GM18511 (cell line): ENCODE measurements at regions not wholly inside any gene's neighbourhood (a gene's known extent, or its start where the extent isn't known, plus 50 kb on each side); places are given as distances from the start of the nearest gene placed in this dataset.

ENCODE experiments used
- ATAC-seq: cut with Tn5 transposase; IDR thresholded peaks from one replicate; pipeline ENCODE4 v1.9.1; 2021; ENCODE audit warnings: mild to moderate bottlenecking, moderate library complexity; ENCODE audit not compliant: unreplicated experiment

GRCh38 chr5:165119175-165119574, 1613.8 kb downstream of the MAT2B start:
- no peak for ATAC-seq

GRCh38 chr5:165126598-165126997, 1621.2 kb downstream of the MAT2B start:
- no peak for ATAC-seq

DNA sequence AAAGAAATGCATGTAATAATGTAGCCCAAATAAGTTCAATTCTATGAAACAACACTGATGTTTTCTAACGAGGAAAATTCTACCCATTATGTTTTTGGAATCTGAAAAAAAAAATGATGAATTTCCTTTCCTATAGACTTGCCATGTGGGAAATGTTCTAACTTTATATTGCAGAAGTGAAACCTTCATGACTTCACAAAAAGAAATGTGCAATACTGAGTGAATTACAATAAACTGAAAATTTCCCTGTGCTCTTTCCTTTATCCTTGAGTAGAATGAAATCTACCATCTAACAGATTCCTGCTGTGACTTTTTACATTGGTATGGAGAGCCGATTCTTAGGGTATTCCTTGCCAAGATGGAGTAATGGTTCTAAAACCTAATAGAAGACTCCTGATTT, 1622.5 kb downstream of the MAT2B start:
- no peak for ATAC-seq

GRCh38 chr5:165130656-165131055, 1625.2 kb downstream of the MAT2B start:
- ATAC-seq = no peak

GRCh38 chr5:165134155-165134554, 1628.7 kb downstream of the MAT2B start:
- no peak for ATAC-seq

- ATAC-seq = no peak
Observed at GRCh38 chr5:165135565-165135964, 1630.1 kb downstream of the MAT2B start.

DNA sequence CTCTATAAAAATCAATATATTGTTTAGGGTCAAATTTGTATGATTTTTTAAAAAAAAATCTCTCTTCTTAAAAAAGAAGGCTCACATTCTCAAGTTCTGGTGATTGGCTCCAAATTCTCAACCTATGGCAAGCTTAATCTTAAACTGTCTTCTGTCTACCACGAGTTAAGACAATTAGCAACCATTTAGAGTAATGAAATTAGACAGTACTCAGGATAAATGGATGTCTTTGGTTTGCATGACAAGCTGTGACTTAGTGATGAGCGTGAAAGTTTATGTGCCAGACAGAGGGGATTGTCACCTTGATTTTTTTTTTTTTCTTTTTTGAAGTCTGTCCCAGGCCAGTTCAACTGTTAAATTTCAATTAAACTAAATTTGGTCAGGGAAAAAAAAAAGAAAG, 1632.3 kb downstream of the MAT2B start:
- no peak for ATAC-seq

- ATAC-seq = no peak
Observed at GRCh38 chr5:165138236-165138635, 1632.8 kb downstream of the MAT2B start.

DNA sequence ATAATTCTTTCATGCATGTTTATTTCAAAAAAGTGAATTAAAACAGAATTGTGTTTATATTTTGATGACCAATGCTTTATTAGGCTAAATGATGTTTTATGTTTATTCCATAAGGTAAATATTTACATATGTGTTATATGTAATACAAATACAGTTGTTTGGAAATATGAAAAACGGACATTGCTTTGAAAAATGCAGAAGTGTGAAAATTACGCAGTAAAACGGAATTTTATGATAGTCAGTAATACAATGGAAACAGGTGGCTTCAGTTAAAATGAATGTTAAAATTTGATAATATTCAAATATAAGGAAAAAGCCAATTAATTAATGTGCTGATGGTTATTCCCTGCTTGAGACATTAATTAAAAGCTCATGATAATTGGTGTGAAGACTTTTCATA, 1633.8 kb downstream of the MAT2B start:
- no peak for ATAC-seq

DNA sequence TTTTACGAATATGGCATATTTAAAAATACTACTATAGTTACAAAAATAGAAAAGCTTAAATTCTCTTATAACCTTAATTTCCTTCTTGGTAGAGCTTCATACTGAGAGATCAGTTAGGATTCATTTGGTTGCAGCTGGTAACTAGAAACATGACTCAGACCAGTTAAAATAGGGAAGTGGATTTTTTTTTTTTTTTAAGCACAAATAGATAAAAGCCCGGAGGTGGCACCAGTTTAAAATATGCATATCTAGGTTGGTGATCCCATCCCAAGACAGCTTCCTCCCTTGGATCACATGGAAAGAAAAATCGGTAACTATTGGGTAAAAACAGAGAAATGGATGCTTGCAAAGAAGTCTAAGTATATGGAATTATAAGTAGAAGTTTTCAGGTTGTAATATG, 1634.3 kb downstream of the MAT2B start:
- peak; percentile 46 for ATAC-seq

GRCh38 chr5:165143741-165144140, 1638.3 kb downstream of the MAT2B start:
- no peak for ATAC-seq

DNA sequence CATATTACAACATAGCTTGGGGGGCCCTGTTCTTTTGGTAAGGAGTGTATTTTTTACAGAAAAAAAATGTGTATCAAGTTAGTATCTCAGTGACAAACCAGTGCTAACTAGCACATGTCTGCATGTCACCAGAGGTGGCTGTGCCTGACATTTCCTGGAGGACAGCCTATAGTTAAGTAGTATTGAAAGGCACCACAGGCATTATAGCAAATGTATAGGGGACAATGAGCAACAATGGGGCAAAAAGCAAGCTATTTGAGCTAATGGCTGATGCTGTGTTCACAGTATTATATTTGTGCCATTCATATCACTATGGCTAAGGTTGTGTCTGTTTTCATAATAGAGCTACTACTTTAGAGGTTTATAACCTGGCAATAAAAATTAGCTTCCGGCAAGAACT, 1644.0 kb downstream of the MAT2B start:
- ATAC-seq = no peak

DNA sequence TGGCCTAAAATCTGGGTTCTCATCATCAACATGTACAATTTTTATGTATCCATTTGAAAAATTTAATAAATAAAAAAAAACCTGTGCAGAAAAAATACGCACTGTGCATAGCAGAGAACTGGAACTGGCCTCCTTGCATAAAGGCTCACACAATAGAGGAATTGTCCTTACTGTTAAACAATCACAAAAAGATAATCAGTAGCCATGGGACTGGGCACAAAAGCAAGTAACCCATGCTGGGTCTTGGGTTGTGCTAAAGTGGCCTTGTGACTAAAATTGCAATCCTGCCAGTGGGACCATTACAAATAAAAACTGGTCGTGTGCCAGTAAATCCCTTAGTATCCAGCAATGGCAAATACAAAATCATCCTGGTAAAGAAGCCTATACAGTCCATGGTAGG, 1646.6 kb downstream of the MAT2B start:
- ATAC-seq = no peak

GRCh38 chr5:165157219-165157618, 1651.8 kb downstream of the MAT2B start:
- no peak for ATAC-seq

GRCh38 chr5:165161204-165161603, 1655.8 kb downstream of the MAT2B start:
- no peak for ATAC-seq

DNA sequence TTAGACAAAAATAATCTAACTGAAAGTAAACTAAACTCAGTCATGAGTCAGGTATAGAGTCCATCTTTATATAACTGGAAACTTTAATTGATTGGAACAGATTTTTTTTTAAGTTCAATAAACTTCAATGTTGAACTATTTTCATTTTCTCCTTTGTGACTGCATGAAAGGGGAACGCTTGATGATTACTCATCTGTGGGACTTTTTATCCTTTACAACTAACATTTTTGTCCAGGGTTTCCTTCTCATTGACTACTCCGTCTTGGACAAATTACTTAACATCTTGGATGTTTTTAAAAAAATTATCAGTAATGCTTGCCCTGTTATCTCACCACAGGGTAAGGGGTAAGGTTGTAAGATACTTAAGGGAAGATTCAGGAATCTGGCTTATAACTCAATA, 1658.4 kb downstream of the MAT2B start:
- ATAC-seq = no peak

DNA sequence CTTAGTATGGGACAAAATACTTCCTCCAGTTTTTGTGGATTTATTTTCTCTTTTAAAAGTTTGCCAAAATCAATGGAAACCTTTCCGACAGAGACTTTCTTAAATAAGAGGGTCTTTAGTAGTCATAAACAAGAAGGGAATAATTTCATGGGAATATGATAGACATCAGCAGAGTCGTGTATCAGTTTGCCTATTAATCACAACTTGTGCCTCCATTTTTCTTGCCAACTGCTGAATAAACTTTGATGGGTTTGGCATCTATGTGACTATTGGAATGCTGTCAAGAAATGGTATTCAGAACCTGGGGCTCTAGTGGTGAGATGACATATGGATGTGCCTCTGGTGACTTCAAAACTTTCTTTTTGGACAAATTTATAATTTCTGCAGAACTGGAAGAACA, 1668.2 kb downstream of the MAT2B start:
- no peak for ATAC-seq

GRCh38 chr5:165175041-165175440, 1669.6 kb downstream of the MAT2B start:
- ATAC-seq = no peak

DNA sequence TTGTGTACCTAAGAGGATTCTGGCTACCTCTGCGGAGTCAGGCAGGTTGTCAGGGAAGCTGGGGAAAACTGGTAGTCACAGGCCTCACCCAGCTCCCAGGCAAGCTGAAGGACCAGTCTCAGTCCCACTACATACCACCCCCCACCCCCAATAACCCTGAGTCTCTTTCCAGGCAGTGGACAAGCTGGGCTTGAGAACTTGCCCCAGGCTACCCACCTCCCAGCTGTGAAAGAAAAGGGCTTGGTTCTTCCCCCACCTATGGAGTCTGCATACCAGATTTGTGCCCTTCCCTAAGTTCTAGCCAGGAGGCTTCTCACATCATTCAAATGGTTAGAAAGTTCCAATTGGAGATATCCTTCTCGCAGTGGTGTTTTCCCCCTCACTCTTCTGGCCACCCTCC, 1678.8 kb downstream of the MAT2B start:
- no peak for ATAC-seq

GRCh38 chr5:165185716-165186115, 1680.3 kb downstream of the MAT2B start:
- no peak for ATAC-seq

DNA sequence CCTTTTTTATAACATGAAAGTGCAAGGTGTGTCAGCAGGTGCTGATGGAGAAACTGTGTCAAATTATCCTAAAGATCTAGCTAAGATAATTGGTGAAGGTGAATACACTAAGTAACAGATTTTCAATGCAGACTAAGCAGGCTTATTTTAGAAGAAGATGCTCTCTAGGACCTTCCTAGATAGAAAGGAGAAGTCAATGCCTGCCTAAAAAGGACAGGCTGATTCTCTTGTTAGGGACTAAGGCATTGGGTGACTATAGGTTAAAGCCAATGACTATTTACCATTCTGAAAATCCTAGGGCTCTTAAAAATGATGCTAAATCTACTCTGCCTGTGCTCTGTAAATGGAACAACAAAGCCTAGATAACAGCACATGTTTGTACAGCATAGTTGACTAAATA, 1682.4 kb downstream of the MAT2B start:
- no peak for ATAC-seq

DNA sequence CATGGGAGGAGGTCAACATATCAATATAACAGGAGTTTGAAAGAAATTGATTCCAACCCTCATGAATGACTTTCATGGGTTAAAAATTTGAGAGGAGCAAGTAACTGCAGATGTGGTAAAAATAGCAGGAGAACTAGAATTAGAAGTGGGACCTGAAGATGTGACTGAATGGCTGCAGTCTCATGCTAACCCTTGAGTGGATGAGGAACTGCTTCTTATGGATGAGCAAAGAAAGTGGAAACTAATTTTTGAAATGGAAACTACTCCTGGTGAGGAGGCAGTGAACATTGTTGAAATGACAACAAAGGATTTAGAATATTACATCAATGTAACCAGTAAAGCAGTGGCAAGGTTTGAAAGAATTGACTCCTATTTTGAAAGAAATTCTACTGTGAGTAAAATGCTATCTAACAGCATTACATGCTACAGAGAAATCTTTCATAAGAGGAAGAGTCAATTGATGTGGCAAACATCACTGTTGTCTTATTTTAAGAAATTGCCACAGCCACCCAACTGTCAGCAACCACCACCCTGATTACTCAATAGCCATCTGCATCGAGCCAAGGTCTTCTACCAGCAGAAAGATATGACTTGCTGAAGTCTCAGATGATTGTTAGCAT, 1683.2 kb downstream of the MAT2B start:
- no peak for ATAC-seq

DNA sequence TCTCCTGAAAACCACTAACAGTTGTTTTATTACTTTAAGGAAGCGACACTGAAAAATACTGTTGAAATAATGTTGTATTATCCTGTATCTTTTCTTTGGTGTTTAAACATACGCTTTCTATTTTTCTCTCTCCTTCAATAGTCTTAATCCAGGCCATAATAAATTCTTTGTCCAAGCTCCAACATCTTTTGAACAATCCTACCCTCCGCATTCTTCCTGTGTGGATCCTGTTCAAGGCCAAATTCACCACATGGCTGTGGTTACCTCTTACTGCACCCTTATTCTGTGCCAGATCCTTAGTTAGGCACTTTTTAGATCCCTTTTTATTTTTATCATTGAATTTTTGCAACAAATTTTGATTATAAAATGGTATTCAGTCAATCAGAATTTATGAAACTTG, 1691.5 kb downstream of the MAT2B start:
- ATAC-seq = no peak

- ATAC-seq = no peak
Observed at GRCh38 chr5:165201369-165201768, 1696.0 kb downstream of the MAT2B start.
